ENCODE measurements at regions not wholly inside any gene's neighbourhood (a gene's known extent, or its start where the extent isn't known, plus 50 kb on each side); places are given as distances from the start of the nearest gene placed in this dataset.

- intact Hi-C loops (cut with DNase I), result no loop called here
- DNase-seq (no peak), ATAC-seq (ENCODE audit: low FRiP score) (peak; percentile 73)
- WGBS, 2 donors, result 2% methylated on average over 5 of the region's 5 CpGs
- Histone ChIP-seq H3K4me3 (ENCODE audit: low read length in 2 of 2) (no peak overlapping the region), H3K36me3 (ENCODE audit: control insufficient read depth in 1 of 2, insufficient read depth in 2 of 2, low read length in 1 of 2) (no peaks in the 10 kb centered on the region), H3K9me3 (ENCODE audit: control insufficient read depth, low read length) (no peaks in the 10 kb centered on the region), H3K4me1 (ENCODE audit: control insufficient read depth in 1 of 2, insufficient read depth in 2 of 2, low read length in 2 of 2) (peaks cover 0 to 3% of the 10 kb centered on the region in 2 donors), H3K27ac (ENCODE audit: low read depth in 1 of 2, low read length in 2 of 2) (peak overlapping the region; percentile 51 to 52), H3K27me3 (ENCODE audit: control insufficient read depth in 1 of 2, insufficient read depth in 2 of 2, low read length in 1 of 2) (no peaks in the 10 kb centered on the region)
Measured at GRCh38 chr14:64654246-64654900, 49.9 kb upstream of the PLEKHG3 start.
